HG02623 (cell line): ENCODE measurements at regions not wholly inside any gene's neighbourhood (a gene's known extent, or its start where the extent isn't known, plus 50 kb on each side); places are given as distances from the start of the nearest gene placed in this dataset.
"Not testable (repeated sequence)": the region's sequence is repeated elsewhere in the genome, so short reads cannot be mapped to it uniquely, and the experiment has no call there.

Source experiments
- ATAC-seq: cut with Tn5 transposase; IDR thresholded peaks from one replicate; pipeline ENCODE4 v1.9.1; 2021; ENCODE audit warnings: moderate library complexity; ENCODE audit not compliant: unreplicated experiment

DNA sequence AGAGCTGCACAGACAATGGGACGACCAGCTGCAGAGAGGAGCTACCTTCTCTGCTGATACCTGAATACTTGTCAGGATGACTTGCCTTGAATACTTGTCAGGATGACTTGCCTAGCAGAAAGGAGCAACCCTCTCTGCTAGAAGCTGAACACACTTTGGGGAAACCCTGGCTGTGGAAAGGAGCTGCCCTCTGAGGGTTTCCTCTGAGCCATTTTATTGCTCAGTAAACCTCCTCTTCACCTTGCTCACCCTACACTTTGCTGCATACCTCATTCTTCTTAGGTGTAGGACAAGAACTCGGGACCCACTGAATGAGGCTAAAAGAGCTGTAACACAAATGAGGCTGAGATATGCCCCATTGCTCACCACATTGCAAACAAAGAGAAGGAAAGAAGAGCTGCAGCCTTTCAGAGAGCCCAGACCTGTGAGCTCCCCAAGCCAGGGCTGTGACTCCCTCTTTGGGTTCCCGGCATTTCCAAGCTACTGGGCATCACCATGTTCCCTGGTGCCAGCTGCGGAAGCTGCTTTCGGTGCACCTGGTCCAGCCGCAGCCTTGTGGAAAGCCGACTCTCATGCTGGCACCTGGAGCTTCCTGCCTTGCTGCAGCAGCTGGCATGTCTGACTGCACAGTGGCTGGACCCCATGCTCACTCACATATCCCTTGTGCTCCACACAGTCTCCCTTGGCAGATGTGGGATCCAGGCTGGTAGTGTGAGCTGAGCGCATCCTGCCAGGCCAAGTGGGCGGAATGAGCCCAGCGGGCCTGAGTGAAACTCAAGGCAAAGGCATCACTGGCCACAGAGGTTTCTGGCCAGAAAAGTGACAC is 106.7 kb upstream of the AHI1 start:
- no peak for ATAC-seq

DNA sequence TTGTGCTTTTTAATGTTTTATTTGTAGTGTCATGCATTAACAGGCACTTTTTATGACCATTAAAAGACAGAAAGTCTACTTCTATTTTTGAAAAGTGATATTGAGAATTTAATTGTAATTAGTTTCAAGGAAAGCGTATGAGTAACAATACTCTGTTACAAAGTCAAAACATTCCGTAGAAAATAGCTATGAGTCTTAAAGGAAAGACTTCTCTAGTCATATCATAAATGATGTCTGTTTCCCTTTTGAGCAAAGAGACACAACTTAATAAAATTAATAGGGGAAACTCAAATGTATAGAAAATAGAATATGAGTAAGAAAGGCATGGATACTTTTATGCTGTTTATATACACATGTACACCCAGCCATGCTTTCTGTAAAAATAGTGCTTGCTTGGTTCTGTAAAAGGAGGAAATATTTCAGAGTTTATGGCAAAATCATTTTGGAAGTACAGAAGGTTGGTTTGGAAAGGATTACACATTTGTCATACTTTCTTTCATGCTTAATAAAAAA is 107.8 kb upstream of the AHI1 start:
- ATAC-seq: no peak

- no peak for ATAC-seq
These were observed 108.9 kb upstream of the AHI1 start for GRCh38 chr6:135606392-135606791.

DNA sequence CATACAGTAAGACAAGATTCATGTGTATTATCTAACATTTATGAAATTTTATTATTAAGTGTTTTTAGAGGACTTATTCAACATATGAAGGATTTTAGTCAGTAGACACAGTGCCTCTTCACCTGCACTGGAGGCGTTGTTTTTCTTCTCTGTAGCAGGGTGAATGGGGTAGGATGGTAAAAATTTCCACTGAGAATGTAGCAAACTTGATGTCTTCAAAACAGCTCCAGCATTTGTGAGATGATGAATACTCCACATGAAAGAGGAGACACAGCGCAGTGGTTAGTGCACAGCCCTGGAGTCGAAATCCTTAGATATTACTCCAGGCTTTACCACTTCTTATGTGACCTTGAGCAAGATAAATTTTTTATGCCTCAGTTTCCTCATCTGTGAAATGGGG is 110.5 kb upstream of the AHI1 start:
- no peak for ATAC-seq

- not testable (repeated sequence) for ATAC-seq
These were observed 112.7 kb upstream of the AHI1 start for GRCh38 chr6:135610192-135610591.

- no peak for ATAC-seq
These were observed 119.1 kb upstream of the AHI1 start for GRCh38 chr6:135616655-135617054.

DNA sequence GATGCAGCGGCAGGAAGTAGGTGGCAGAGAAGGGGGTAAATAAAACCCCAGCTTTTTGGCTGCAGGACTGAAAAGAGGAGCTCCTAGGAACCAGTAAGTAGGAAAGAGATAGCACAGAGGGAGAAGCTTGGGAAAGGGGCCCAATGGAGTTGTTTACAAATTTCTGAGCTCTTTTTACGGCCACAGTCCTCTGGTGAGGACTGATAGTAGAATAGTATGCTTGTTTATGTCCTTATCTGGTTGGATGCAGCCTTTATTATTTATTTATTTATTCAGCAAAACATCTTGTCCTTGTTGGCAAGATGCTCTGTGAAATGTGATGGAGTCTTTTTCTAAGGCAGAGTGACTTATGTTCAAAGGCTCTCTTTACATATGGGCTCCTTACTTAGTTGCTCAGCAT is 119.7 kb upstream of the AHI1 start:
- no peak for ATAC-seq

DNA sequence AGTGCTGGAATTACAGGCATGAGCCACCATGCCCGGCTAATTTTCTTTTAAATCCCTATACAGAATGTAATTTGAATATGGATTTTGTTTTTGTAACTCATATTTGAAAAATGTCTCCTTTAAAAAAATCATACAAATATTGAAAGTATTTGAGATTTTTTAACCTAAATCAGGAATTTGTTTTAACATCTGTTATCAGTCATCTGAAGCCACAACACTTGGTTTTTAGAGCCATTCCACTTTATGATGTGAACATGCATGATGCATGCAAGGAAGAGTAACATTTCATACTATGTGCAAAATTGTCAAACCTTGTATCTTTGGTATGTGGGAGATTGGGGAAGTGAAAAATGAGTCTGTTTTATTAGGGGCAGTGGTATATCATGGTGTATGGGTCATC is 124.5 kb upstream of the AHI1 start:
- no peak for ATAC-seq

DNA sequence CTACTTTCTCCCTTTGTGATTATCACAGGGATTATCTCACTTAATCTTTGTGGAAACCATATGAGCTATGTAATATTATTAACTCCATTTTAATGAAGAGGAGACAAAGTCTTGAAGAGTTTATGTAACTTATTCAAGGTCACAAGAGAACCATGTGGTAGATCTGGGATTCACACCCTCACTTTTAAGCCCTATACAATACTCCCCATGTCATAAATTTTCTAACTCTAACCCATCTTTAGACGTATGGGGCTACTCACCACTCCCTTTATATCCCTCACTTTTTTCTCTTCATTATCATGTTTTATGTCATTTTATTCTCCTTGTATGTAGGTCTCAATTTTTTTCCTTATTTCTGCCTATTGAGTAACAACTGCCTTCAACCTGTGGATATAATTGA is 126.4 kb upstream of the AHI1 start:
- ATAC-seq: no peak

GRCh38 chr6:135624402-135625295 is 127.1 kb upstream of the AHI1 start:
- ATAC-seq: no peak

- ATAC-seq: not testable (repeated sequence)
These were observed 128.5 kb upstream of the AHI1 start for GRCh38 chr6:135626001-135626400.

- peak; percentile 66 for ATAC-seq
These were observed 129.7 kb upstream of the AHI1 start for GRCh38 chr6:135627092-135627715.

DNA sequence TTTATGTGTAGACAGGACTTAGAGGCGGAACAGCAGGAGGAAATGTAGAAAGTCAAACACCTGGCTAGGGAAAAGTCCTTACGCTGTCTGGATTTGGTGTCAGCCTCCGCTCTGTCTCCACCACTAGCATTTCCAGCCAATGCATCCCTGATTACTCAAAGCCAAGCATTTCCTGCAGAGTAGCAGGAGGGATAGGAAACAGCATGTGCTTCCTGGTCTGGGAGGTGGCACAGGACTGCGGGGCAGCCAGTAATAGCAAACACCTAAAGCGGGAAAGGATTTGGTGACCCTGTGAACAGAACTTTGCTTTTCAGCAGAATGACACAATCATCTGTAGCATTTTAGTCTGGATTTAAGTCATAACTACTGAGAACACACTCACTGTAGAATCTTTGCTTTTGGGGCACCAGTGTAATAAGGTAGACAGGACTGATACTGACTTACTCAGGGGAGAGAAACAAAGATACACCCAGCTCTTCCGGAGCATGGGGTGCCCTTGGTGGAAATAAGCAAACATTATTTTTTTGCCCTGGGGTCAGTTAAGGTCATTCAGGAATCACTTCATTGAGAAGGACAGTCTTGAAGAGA is 133.3 kb upstream of the AHI1 start:
- ATAC-seq: no peak

GRCh38 chr6:135631821-135632220 is 134.3 kb upstream of the AHI1 start:
- ATAC-seq: no peak

- no peak for ATAC-seq
These were observed 136.0 kb upstream of the AHI1 start for GRCh38 chr6:135633573-135633972.

DNA sequence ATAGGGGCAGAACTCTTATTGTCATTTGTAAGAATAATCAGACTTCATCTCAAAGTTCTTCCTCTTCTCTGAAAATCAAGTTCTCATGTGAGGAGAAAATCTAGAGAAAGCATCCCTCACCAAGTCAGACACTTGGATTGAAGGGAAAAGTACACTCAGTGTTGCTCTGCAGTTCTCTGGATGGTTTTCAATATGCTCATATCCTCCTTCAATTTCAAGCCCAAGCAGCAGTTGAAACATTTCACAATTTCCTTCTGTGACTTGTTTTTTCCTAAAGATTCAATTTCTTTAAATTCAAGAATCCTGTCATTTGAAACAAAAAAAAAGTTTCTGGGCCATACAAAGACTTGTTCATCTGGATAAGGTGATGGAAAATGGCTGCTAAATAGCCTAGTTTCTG is 140.2 kb upstream of the AHI1 start:
- ATAC-seq: no peak

DNA sequence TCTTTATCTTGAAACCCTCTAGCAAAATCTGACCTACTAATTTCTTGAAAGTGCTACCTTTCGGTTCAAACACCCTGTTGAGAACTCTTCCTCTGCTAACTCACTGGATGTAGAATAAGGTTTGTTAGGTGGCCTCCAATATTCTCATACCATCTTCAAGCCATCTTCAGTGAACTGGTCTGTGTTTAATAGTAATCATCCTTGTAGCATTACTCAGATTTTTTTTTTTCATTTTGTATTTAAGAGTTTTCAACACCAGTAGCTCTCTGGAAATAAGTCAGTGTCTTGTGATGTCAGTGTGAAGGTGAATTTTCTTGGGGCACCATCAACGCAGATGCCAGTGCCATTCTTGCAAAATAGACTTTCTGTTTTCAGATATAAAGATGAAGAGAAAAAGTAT is 140.6 kb upstream of the AHI1 start:
- no peak for ATAC-seq

DNA sequence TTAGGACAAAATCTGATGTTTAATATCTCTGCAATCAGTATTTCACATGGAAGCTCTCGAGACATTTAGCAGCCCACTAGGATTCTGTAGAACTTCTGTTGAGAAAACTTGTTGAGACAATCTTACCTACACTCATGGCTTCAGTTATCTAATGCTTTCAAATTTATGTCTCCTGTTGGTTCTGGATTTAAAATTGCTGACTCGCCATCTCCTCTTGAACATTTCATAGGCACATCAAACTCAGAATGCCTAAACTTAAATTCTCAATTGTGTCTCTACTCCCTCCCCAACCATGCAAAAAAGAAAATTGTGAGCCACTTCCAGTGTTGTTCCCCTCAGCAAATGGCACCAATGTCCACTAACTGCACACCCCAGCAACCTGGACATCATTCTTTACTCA is 142.5 kb upstream of the AHI1 start:
- ATAC-seq: no peak

GRCh38 chr6:135640449-135641111 is 143.0 kb upstream of the AHI1 start:
- no peak for ATAC-seq

DNA sequence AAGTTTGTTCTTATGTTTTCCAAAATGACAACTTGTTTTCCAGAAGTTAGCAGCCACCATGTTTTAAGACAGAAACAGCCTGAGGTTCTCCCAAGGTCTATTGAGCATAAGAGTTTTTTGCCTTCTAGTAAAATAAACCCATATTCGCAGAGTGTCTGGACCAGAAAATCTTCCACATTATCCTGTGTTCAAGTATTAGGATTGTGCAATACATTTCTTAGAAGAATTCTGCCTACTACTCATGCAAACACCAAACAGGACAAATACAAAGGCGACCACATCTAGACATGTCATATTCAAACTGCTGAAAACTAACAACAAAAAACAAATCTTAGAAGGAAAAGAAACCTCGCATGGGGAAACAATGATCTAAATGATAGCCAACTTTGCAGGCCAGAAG is 145.4 kb upstream of the AHI1 start:
- ATAC-seq: no peak

DNA sequence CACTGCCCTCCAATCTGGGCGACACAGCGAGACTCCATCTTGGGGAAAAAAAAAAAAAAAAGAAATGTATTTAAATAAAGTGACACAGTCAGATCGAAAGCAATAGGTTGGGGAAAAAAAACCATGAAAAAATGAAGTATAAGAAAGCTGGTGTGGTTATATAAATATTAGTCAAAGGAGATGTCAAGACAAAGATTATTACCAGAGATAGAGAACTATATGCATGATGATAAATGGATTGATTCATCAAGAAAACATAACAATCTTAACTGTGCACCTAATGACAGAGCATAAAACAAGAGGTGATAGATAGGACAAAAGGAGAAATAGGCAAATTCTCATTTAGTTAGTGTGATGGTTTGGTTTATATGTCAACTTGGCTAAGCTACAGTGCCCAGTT is 146.9 kb upstream of the AHI1 start:
- no peak for ATAC-seq
